Upper lobe of left lung (tissue), 6 donors: ENCODE measurements at regions not wholly inside any gene's neighbourhood (a gene's known extent, or its start where the extent isn't known, plus 50 kb on each side); places are given as distances from the start of the nearest gene placed in this dataset.
"Not testable (repeated sequence)": the region's sequence is repeated elsewhere in the genome, so short reads cannot be mapped to it uniquely, and the experiment has no call there.

Experiments used
- ATAC-seq, 2 donors: fragments of 200-7000 bp; cut with Tn5 transposase; one replicate each; pipeline ENCODE4 v1.9.1; 2022; ENCODE audit warnings: mild to moderate bottlenecking in 2 of 2, moderate library complexity in 2 of 2; ENCODE audit not compliant: low FRiP score in 2 of 2
- DNase-seq, 2 donors: peaks; one replicate each; pipeline ENCODE4 v3.0.0-alpha.2; 2019 to 2020
- H3K27ac ChIP-seq, 4 donors: fragments of 200-600 bp; sonication (generic); one replicate each; pipeline ENCODE4 v1.5.1; 2016 to 2019
- H3K27me3 ChIP-seq, 4 donors: fragments of 200-600 bp; sonication (generic); one replicate each; pipeline ENCODE4 v1.5.1; 2017 to 2019
- H3K36me3 ChIP-seq, 4 donors: fragments of 200-600 bp; sonication (generic); one replicate each; pipeline ENCODE4 v1.5.1; 2016 to 2019
- H3K4me1 ChIP-seq, 4 donors: fragments of 200-600 bp; sonication (generic); one replicate each; pipeline ENCODE4 v1.5.1; 2018 to 2019
- H3K4me3 ChIP-seq, 4 donors: fragments of 200-600 bp; sonication (generic); one replicate each; pipeline ENCODE4 v1.5.1; 2017 to 2019; ENCODE audit warnings: mild to moderate bottlenecking in 2 of 4, moderate library complexity in 1 of 4
- H3K9me3 ChIP-seq, 4 donors: fragments of 200-600 bp; sonication (generic); one replicate each; pipeline ENCODE4 v1.5.1; 2018 to 2019
- CTCF ChIP-seq, 6 experiments: fragments of 450-650 bp in 4 of 6; fragments of 200-600 bp in 2 of 6; sonication (generic) in 2 of 6; IDR thresholded peaks; one replicate each; pipeline ENCODE4 v1.5.1; 2016 to 2019; ENCODE audit warnings: antibody characterized with exemption in 6 of 6
- EP300 ChIP-seq, 4 donors: sonication (generic); formaldehyde crosslinking; IDR thresholded peaks; one replicate each; pipeline ENCODE4 v1.5.1; 2017; ENCODE audit warnings: antibody characterized with exemption in 4 of 4, control low read depth in 2 of 4
- POLR2A ChIP-seq, 4 donors: fragments of 450-650 bp; IDR thresholded peaks; one replicate each; pipeline ENCODE4 v1.5.1; 2016 to 2017; ENCODE audit warnings: antibody characterized with exemption in 4 of 4, mild to moderate bottlenecking in 2 of 4
- POLR2AphosphoS5 ChIP-seq, 2 donors: sonication (generic); formaldehyde crosslinking; IDR thresholded peaks; one replicate each; pipeline ENCODE4 v1.5.1; 2017; ENCODE audit warnings: antibody characterized with exemption in 2 of 2
- WGBS, 2 donors: methylation state at CpG; one replicate each; pipeline ENCODE4 v1.1.5; 2017 to 2018; 5-methylcytosine and 5-hydroxymethylcytosine counted together
- donor health status: DM: no; HTN: no; CAD: no; lungs with moderate emphysema.
- donor health status: DM: no; HTN: yes; CAD: no; lungs with severe emphysema.

- ATAC-seq (no peak), DNase-seq (no peak)
- Histone ChIP-seq H3K9me3 (no peaks in the 10 kb centered on the region), H3K36me3 (no peaks in the 10 kb centered on the region), H3K4me1 (peaks cover 0 to 4% (median 0%) of the 10 kb centered on the region in 4 donors), H3K4me3 (no peak overlapping the region), H3K27me3 (no peaks in the 10 kb centered on the region), H3K27ac (no peak overlapping the region)
- TF ChIP-seq CTCF (IDR thresholded peaks at IDR 0.05): no peak
- TF ChIP-seq POLR2AphosphoS5 (IDR thresholded peaks at IDR 0.05): no peak
- TF ChIP-seq EP300 (IDR thresholded peaks at IDR 0.05): no peak
- no peak for TF ChIP-seq POLR2A (IDR thresholded peaks at IDR 0.05)
- 92 to 94% methylated on average over 5 of the region's 5 CpGs for WGBS, 2 donors
These were observed 91.0 kb downstream of the TEX35 start for GRCh38 chr1:178603926-178604325.

GRCh38 chr1:178606839-178607238 lies 93.9 kb downstream of the TEX35 start:
- no peaks in the 10 kb centered on the region for H3K27me3 ChIP-seq
- no peak overlapping the region for H3K27ac ChIP-seq
- 95 to 100% methylated on average over 2 of the region's 2 CpGs for WGBS, 2 donors
- no peaks in the 10 kb centered on the region for H3K36me3 ChIP-seq
- DNase-seq (peak in 1 of 2 donors; percentile 33), ATAC-seq (no peak)
- H3K9me3 ChIP-seq: no peaks in the 10 kb centered on the region
- H3K4me1 ChIP-seq: peaks cover 0 to 4% (median 0%) of the 10 kb centered on the region in 4 donors
- no peak for TF ChIP-seq CTCF (IDR thresholded peaks at IDR 0.05)
- no peak for TF ChIP-seq EP300 (IDR thresholded peaks at IDR 0.05)
- no peak for TF ChIP-seq POLR2AphosphoS5 (IDR thresholded peaks at IDR 0.05)
- TF ChIP-seq POLR2A (IDR thresholded peaks at IDR 0.05): no peak
- H3K4me3 ChIP-seq: no peak overlapping the region

- DNase-seq (no peak), ATAC-seq (peak in 1 of 2 donors; percentile 6)
- TF ChIP-seq CTCF (IDR thresholded peaks at IDR 0.05) (no peak), EP300 (IDR thresholded peaks at IDR 0.05) (no peak)
- Histone ChIP-seq H3K4me3 (no peak overlapping the region), H3K27me3 (no peaks in the 10 kb centered on the region), H3K9me3 (no peaks in the 10 kb centered on the region), H3K36me3 (no peaks in the 10 kb centered on the region), H3K4me1 (peaks cover 0 to 4% (median 0%) of the 10 kb centered on the region in 4 donors), H3K27ac (no peak overlapping the region)
- WGBS, 2 donors: 74 to 86% methylated on average over 6 of the region's 6 CpGs
These were observed 95.0 kb downstream of the TEX35 start for GRCh38 chr1:178607718-178608408.

GRCh38 chr1:178609015-178609414 lies 96.1 kb downstream of the TEX35 start:
- TF ChIP-seq POLR2AphosphoS5 (IDR thresholded peaks at IDR 0.05): no peak
- no peak for TF ChIP-seq POLR2A (IDR thresholded peaks at IDR 0.05)
- TF ChIP-seq CTCF (IDR thresholded peaks at IDR 0.05): no peak
- no peak for TF ChIP-seq EP300 (IDR thresholded peaks at IDR 0.05)
- Histone ChIP-seq H3K9me3 (no peaks in the 10 kb centered on the region), H3K4me3 (no peak overlapping the region), H3K36me3 (no peaks in the 10 kb centered on the region), H3K27me3 (no peaks in the 10 kb centered on the region), H3K27ac (no peak overlapping the region), H3K4me1 (peaks cover 0 to 4% (median 0%) of the 10 kb centered on the region in 4 donors)
- ATAC-seq (peak in 1 of 2 donors; percentile 63), DNase-seq (no peak)
- WGBS, 2 donors: 61 to 72% methylated on average over 2 of the region's 2 CpGs

- not testable (repeated sequence) for H3K36me3 ChIP-seq, DNase-seq, H3K27ac ChIP-seq, H3K4me1 ChIP-seq, H3K27me3 ChIP-seq, H3K9me3 ChIP-seq, H3K4me3 ChIP-seq
- WGBS, 2 donors: 76 to 83% methylated on average over 10 of the region's 10 CpGs
- ATAC-seq: peak in 1 of 2 donors; percentile 57
These were observed 97.9 kb downstream of the TEX35 start for GRCh38 chr1:178610690-178611410.
